GM23338 (cell line): ENCODE measurements at regions not wholly inside any gene's neighbourhood (a gene's known extent, or its start where the extent isn't known, plus 50 kb on each side); places are given as distances from the start of the nearest gene placed in this dataset.

ENCODE experiments used
- ATAC-seq: fragments of 200-7000 bp; cut with Tn5 transposase; 3 replicates; pipeline ENCODE4 v1.9.1; 2020
- DNase-seq: peaks from one replicate; pipeline ENCODE4 v3.0.0-alpha.2; 2015; ENCODE audit warnings: low spot score
- H2AFZ ChIP-seq: fragments of 200-600 bp; sonication (generic); 2 replicates; pipeline ENCODE4 v1.8.0; 2016; ENCODE audit warnings: antibody characterized with exemption, mild to moderate bottlenecking, moderate library complexity
- H3F3A ChIP-seq: fragments of 200-600 bp; sonication (generic); replicated peaks from 2 replicates; pipeline ENCODE4 v1.8.0; 2017; ENCODE audit warnings: antibody characterized with exemption, mixed run types, low read depth
- H3K27ac ChIP-seq: fragments of 200-600 bp; sonication (generic); 2 replicates; pipeline ENCODE4 v1.6.1; 2016; ENCODE audit warnings: low read depth
- H3K27me3 ChIP-seq: fragments of 200-600 bp; sonication (generic); 2 replicates; pipeline ENCODE4 v1.8.0; 2016; ENCODE audit warnings: mild to moderate bottlenecking, mixed run types, moderate library complexity; ENCODE audit not compliant: insufficient read depth
- H3K36me3 ChIP-seq: fragments of 200-600 bp; sonication (generic); 2 replicates; pipeline ENCODE4 v1.8.0; 2016; ENCODE audit warnings: mild to moderate bottlenecking; ENCODE audit not compliant: insufficient read depth
- H3K4me1 ChIP-seq: fragments of 200-600 bp; sonication (generic); 2 replicates; pipeline ENCODE4 v1.8.0; 2016; ENCODE audit warnings: mild to moderate bottlenecking, moderate library complexity; ENCODE audit not compliant: insufficient read depth
- H3K4me2 ChIP-seq: fragments of 200-600 bp; sonication (generic); 2 replicates; pipeline ENCODE4 v1.7.1; 2017; ENCODE audit warnings: mixed run types
- H3K4me3 ChIP-seq: fragments of 200-600 bp; sonication (generic); 2 replicates; pipeline ENCODE4 v1.6.1; 2016; ENCODE audit warnings: mixed run types
- H3K79me2 ChIP-seq: fragments of 200-600 bp; sonication (generic); replicated peaks from 2 replicates; pipeline ENCODE4 v1.8.0; 2017; ENCODE audit warnings: mild to moderate bottlenecking; ENCODE audit not compliant: insufficient read depth
- H3K9me2 ChIP-seq: fragments of 200-600 bp; sonication (generic); 2 replicates; pipeline ENCODE4 v1.8.0; 2017; ENCODE audit not compliant: insufficient read depth
- H4K20me1 ChIP-seq: fragments of 200-600 bp; sonication (generic); replicated peaks from 2 replicates; pipeline ENCODE4 v1.8.0; 2017; ENCODE audit warnings: mild to moderate bottlenecking; ENCODE audit not compliant: insufficient read depth
- H3K27ac Mint-ChIP-seq: 2 replicates; pipeline ENCODE4 v1.8.0; 2020; ENCODE audit warnings: inconsistent platforms, mild to moderate bottlenecking, moderate library complexity, mixed read lengths
- H3K27me3 Mint-ChIP-seq: 3 replicates; pipeline ENCODE4 v1.8.0; 2022; ENCODE audit warnings: low read depth, mild to moderate bottlenecking, moderate library complexity, mixed read lengths, inconsistent platforms; ENCODE audit not compliant: insufficient read depth, poor library complexity
- H3K36me3 Mint-ChIP-seq: 3 replicates; pipeline ENCODE4 v1.8.0; 2021; ENCODE audit warnings: low read depth, mild to moderate bottlenecking, inconsistent platforms, moderate library complexity, mixed read lengths
- H3K4me1 Mint-ChIP-seq: 3 replicates; pipeline ENCODE4 v1.8.0; 2020; ENCODE audit warnings: mild to moderate bottlenecking, inconsistent platforms, mixed read lengths
- H3K4me3 Mint-ChIP-seq: 3 replicates; pipeline ENCODE4 v1.8.0; 2021; ENCODE audit warnings: moderate library complexity, mild to moderate bottlenecking, inconsistent platforms, mixed read lengths
- H3K9me3 Mint-ChIP-seq: 3 replicates; pipeline ENCODE4 v1.8.0; 2020; ENCODE audit warnings: moderate library complexity, mild to moderate bottlenecking, inconsistent platforms, mixed read lengths
- CREB1 ChIP-seq: fragments of 250-450 bp; sonication (Bioruptor Pico); IDR thresholded peaks from 2 replicates; pipeline ENCODE4 v1.5.0; 2020; ENCODE audit warnings: low read depth, mild to moderate bottlenecking, moderate library complexity
- EZH2phosphoT487 ChIP-seq: fragments of 200-600 bp; sonication (generic); IDR thresholded peaks from one replicate; pipeline ENCODE4 v1.8.1; 2018; ENCODE audit warnings: antibody characterized with exemption; ENCODE audit not compliant: unreplicated experiment
- JUNB ChIP-seq: IDR thresholded peaks from one replicate; pipeline ENCODE4 v1.6.1; 2016; ENCODE audit warnings: antibody characterized with exemption; ENCODE audit not compliant: unreplicated experiment
- NANOG ChIP-seq: IDR thresholded peaks from 2 replicates; pipeline ENCODE4 v1.6.1; 2016; ENCODE audit warnings: antibody characterized with exemption, borderline replicate concordance
- POLR2AphosphoS5 ChIP-seq: IDR thresholded peaks from 2 replicates; pipeline ENCODE4 v1.6.1; 2016; ENCODE audit warnings: antibody characterized with exemption, low read depth
- STAT1 ChIP-seq: IDR thresholded peaks from one replicate; pipeline ENCODE4 v1.6.1; 2016; ENCODE audit warnings: antibody characterized with exemption; ENCODE audit not compliant: unreplicated experiment
- ZNF114 ChIP-seq: fragments of 250-450 bp; sonication (Bioruptor Pico); IDR thresholded peaks from 2 replicates; pipeline ENCODE4 v1.5.0; 2020; ENCODE audit warnings: mild to moderate bottlenecking, moderate library complexity
- ZNF331 ChIP-seq: fragments of 250-450 bp; sonication (Bioruptor Pico); IDR thresholded peaks from 2 replicates; pipeline ENCODE4 v1.5.0; 2020; ENCODE audit warnings: low read depth, mild to moderate bottlenecking, moderate library complexity
- TF ChIP-seq, protein P1 (sequence below): IDR thresholded peaks from one replicate; pipeline ENCODE4 v1.6.1; 2018; ENCODE audit warnings: antibody characterized with exemption; ENCODE audit not compliant: unreplicated experiment
- TF ChIP-seq, protein P2 (sequence below): fragments of 250-450 bp; sonication (Bioruptor Pico); IDR thresholded peaks from 2 replicates; pipeline ENCODE4 v1.5.0; 2020; ENCODE audit warnings: mild to moderate bottlenecking, moderate library complexity
- TF ChIP-seq, protein P3 (sequence below): IDR thresholded peaks from 2 replicates; pipeline ENCODE4 v1.6.1; 2016; ENCODE audit warnings: antibody characterized with exemption

DNA sequence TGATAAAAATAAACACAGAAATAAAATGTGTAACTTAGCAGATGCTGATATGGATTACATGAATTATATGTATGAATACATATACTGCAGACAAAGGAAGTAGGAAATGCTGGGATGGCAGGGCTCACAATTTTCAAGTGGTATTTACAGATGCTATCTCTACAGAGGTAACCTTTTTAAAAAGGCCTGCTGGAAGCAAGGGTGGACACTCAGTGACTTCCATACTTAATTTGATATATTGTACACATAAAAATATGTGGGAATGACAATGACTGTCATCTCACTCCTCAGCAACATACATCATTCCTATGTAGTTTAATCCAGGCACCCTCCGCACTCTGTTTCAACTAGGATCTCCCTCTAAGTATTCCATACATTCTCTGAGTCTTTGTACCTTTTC is 452.9 kb downstream of the DTHD1 start (continued):
- TF ChIP-seq, protein P1, sequence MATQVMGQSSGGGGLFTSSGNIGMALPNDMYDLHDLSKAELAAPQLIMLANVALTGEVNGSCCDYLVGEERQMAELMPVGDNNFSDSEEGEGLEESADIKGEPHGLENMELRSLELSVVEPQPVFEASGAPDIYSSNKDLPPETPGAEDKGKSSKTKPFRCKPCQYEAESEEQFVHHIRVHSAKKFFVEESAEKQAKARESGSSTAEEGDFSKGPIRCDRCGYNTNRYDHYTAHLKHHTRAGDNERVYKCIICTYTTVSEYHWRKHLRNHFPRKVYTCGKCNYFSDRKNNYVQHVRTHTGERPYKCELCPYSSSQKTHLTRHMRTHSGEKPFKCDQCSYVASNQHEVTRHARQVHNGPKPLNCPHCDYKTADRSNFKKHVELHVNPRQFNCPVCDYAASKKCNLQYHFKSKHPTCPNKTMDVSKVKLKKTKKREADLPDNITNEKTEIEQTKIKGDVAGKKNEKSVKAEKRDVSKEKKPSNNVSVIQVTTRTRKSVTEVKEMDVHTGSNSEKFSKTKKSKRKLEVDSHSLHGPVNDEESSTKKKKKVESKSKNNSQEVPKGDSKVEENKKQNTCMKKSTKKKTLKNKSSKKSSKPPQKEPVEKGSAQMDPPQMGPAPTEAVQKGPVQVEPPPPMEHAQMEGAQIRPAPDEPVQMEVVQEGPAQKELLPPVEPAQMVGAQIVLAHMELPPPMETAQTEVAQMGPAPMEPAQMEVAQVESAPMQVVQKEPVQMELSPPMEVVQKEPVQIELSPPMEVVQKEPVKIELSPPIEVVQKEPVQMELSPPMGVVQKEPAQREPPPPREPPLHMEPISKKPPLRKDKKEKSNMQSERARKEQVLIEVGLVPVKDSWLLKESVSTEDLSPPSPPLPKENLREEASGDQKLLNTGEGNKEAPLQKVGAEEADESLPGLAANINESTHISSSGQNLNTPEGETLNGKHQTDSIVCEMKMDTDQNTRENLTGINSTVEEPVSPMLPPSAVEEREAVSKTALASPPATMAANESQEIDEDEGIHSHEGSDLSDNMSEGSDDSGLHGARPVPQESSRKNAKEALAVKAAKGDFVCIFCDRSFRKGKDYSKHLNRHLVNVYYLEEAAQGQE: no peak

- no peaks in the 10 kb centered on the region for H3K79me2 ChIP-seq
- no peak overlapping the region for H3K4me3 ChIP-seq
Measured at GRCh38 chr4:36737691-36738090, 456.3 kb downstream of the DTHD1 start.

GRCh38 chr4:36740796-36741310 is 459.4 kb downstream of the DTHD1 start:
- ATAC-seq (no peak), DNase-seq (no peak)
- no peaks in the 10 kb centered on the region for H3K4me1 ChIP-seq
- no peaks in the 10 kb centered on the region for H3K36me3 ChIP-seq
- no peaks in the 10 kb centered on the region for H3F3A ChIP-seq
- H3K4me1 Mint-ChIP-seq: no peaks in the 10 kb centered on the region; the same call in 2 of the 3 replicates
- H3K4me3 Mint-ChIP-seq: no peak overlapping the region
- no peak overlapping the region for H3K4me3 ChIP-seq
- 0 out of 2 replicates have a peak, but pooled peaks cover 3% of the 10 kb centered on the region for H3K9me2 ChIP-seq
- no peaks in the 10 kb centered on the region for H3K79me2 ChIP-seq
- no peaks in the 10 kb centered on the region for H4K20me1 ChIP-seq
- H3K27me3 ChIP-seq: no peaks in the 10 kb centered on the region
- no peaks in the 10 kb centered on the region for H3K9me3 Mint-ChIP-seq
- no peak overlapping the region for H3K4me2 ChIP-seq
- H3K27ac ChIP-seq: no peak overlapping the region
- H3K36me3 Mint-ChIP-seq: no peaks in the 10 kb centered on the region
- no peak overlapping the region for H2AFZ ChIP-seq
- H3K27ac Mint-ChIP-seq: no peak overlapping the region
- no peaks in the 10 kb centered on the region for H3K27me3 Mint-ChIP-seq
- TF ChIP-seq, protein P2, sequence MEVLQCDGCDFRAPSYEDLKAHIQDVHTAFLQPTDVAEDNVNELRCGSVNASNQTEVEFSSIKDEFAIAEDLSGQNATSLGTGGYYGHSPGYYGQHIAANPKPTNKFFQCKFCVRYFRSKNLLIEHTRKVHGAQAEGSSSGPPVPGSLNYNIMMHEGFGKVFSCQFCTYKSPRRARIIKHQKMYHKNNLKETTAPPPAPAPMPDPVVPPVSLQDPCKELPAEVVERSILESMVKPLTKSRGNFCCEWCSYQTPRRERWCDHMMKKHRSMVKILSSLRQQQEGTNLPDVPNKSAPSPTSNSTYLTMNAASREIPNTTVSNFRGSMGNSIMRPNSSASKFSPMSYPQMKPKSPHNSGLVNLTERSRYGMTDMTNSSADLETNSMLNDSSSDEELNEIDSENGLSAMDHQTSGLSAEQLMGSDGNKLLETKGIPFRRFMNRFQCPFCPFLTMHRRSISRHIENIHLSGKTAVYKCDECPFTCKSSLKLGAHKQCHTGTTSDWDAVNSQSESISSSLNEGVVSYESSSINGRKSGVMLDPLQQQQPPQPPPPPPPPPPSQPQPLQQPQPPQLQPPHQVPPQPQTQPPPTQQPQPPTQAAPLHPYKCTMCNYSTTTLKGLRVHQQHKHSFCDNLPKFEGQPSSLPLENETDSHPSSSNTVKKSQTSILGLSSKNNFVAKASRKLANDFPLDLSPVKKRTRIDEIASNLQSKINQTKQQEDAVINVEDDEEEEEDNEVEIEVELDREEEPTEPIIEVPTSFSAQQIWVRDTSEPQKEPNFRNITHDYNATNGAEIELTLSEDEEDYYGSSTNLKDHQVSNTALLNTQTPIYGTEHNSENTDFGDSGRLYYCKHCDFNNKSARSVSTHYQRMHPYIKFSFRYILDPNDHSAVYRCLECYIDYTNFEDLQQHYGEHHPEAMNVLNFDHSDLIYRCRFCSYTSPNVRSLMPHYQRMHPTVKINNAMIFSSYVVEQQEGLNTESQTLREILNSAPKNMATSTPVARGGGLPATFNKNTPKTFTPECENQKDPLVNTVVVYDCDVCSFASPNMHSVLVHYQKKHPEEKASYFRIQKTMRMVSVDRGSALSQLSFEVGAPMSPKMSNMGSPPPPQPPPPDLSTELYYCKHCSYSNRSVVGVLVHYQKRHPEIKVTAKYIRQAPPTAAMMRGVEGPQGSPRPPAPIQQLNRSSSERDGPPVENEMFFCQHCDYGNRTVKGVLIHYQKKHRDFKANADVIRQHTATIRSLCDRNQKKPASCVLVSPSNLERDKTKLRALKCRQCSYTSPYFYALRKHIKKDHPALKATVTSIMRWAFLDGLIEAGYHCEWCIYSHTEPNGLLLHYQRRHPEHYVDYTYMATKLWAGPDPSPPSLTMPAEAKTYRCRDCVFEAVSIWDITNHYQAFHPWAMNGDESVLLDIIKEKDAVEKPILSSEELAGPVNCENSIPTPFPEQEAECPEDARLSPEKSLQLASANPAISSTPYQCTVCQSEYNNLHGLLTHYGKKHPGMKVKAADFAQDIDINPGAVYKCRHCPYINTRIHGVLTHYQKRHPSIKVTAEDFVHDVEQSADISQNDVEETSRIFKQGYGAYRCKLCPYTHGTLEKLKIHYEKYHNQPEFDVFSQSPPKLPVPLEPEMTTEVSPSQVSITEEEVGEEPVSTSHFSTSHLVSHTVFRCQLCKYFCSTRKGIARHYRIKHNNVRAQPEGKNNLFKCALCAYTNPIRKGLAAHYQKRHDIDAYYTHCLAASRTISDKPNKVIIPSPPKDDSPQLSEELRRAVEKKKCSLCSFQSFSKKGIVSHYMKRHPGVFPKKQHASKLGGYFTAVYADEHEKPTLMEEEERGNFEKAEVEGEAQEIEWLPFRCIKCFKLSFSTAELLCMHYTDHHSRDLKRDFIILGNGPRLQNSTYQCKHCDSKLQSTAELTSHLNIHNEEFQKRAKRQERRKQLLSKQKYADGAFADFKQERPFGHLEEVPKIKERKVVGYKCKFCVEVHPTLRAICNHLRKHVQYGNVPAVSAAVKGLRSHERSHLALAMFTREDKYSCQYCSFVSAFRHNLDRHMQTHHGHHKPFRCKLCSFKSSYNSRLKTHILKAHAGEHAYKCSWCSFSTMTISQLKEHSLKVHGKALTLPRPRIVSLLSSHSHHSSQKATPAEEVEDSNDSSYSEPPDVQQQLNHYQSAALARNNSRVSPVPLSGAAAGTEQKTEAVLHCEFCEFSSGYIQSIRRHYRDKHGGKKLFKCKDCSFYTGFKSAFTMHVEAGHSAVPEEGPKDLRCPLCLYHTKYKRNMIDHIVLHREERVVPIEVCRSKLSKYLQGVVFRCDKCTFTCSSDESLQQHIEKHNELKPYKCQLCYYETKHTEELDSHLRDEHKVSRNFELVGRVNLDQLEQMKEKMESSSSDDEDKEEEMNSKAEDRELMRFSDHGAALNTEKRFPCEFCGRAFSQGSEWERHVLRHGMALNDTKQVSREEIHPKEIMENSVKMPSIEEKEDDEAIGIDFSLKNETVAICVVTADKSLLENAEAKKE: no peak
- TF ChIP-seq POLR2AphosphoS5 (no peak), ZNF331 (CRISPR knock-in tag) (no peak), ZNF114 (CRISPR knock-in tag) (no peak), EZH2phosphoT487 (no peak), STAT1 (no peak)
- TF ChIP-seq, protein P3, sequence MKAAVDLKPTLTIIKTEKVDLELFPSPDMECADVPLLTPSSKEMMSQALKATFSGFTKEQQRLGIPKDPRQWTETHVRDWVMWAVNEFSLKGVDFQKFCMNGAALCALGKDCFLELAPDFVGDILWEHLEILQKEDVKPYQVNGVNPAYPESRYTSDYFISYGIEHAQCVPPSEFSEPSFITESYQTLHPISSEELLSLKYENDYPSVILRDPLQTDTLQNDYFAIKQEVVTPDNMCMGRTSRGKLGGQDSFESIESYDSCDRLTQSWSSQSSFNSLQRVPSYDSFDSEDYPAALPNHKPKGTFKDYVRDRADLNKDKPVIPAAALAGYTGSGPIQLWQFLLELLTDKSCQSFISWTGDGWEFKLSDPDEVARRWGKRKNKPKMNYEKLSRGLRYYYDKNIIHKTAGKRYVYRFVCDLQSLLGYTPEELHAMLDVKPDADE: no peak

More at GRCh38 chr4:36737691-36738090, 456.3 kb downstream of the DTHD1 start:
- Histone ChIP-seq H2AFZ (peak overlapping the region; percentile 23; the same call in 1 of the 2 replicates), H3K36me3 (no peaks in the 10 kb centered on the region), H3F3A (no peaks in the 10 kb centered on the region), H3K9me2 (0 out of 2 replicates have a peak, but pooled peaks cover 3% of the 10 kb centered on the region), H3K27ac (no peak overlapping the region), H3K27me3 (no peaks in the 10 kb centered on the region), H3K4me1 (no peaks in the 10 kb centered on the region), H3K4me2 (no peak overlapping the region), H4K20me1 (no peaks in the 10 kb centered on the region)
- H3K4me1 Mint-ChIP-seq: no peaks in the 10 kb centered on the region; the same call in 2 of the 3 replicates
- no peak overlapping the region for H3K4me3 Mint-ChIP-seq
- DNase-seq (no peak), ATAC-seq (no peak)
- H3K9me3 Mint-ChIP-seq: no peaks in the 10 kb centered on the region
- no peaks in the 10 kb centered on the region for H3K36me3 Mint-ChIP-seq
- TF ChIP-seq CREB1: no peak
- no peak for TF ChIP-seq NANOG
- TF ChIP-seq ZNF331 (CRISPR knock-in tag): no peak
- TF ChIP-seq EZH2phosphoT487: no peak
- no peak for TF ChIP-seq JUNB
- no peaks in the 10 kb centered on the region for H3K27me3 Mint-ChIP-seq
- H3K27ac Mint-ChIP-seq: no peak overlapping the region
